GM12873 (cell line): ENCODE measurements at regions not wholly inside any gene's neighbourhood (a gene's known extent, or its start where the extent isn't known, plus 50 kb on each side); places are given as distances from the start of the nearest gene placed in this dataset.

ENCODE experiments used
- TF ChIP-seq, protein P1 (sequence below): IDR thresholded peaks from 2 replicates; pipeline ENCODE4 v1.5.1; 2012; ENCODE audit warnings: low read depth, mild to moderate bottlenecking, moderate library complexity, low read length, control low read depth; ENCODE audit not compliant: insufficient read depth; ENCODE audit errors: missing control alignments

DNA sequence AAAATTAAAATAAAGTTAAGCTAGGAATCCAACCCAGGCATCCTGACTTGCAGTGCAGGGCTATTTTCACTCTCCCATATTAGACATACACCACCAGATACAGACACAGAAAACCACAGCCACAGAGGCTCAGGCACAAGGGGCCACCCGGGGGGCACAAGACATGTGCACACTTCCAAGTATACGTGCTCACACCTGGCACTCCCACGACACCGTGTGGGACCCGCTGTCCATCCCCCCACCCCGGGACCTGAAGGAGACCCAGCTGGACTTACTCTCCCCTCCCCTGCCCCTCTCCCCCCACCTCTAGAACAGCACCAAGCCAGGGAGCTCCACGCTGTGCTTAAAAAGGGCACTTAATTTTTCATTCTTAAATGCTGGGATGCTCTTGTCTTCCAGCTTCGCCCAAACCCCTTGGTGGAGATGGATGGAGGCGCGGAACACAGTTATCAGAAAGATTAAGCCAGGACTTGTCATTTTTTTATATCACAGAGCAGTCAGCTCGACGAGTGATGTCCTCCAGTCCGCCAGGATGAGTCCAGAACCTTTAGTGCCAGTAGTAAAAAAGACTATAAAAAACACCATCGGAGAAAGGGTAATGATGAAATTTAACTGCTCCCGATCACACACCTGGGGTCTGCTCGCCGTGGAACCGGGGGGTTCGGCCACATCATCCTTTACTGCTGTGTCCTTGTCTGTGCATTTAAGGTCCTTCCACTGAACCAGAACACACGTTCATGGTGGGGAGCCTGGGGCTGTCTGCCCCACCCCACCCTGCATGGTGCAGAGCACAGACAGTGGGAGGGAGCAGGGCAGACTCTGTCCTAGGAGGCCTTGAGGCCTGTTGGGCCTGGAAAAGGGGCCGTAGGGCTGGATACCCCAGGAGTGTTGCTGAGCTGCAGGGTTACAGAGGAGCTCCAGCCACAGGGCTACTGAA, 73.3 kb upstream of the LHX1 start:
- TF ChIP-seq, protein P1, sequence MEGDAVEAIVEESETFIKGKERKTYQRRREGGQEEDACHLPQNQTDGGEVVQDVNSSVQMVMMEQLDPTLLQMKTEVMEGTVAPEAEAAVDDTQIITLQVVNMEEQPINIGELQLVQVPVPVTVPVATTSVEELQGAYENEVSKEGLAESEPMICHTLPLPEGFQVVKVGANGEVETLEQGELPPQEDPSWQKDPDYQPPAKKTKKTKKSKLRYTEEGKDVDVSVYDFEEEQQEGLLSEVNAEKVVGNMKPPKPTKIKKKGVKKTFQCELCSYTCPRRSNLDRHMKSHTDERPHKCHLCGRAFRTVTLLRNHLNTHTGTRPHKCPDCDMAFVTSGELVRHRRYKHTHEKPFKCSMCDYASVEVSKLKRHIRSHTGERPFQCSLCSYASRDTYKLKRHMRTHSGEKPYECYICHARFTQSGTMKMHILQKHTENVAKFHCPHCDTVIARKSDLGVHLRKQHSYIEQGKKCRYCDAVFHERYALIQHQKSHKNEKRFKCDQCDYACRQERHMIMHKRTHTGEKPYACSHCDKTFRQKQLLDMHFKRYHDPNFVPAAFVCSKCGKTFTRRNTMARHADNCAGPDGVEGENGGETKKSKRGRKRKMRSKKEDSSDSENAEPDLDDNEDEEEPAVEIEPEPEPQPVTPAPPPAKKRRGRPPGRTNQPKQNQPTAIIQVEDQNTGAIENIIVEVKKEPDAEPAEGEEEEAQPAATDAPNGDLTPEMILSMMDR, result no peak

DNA sequence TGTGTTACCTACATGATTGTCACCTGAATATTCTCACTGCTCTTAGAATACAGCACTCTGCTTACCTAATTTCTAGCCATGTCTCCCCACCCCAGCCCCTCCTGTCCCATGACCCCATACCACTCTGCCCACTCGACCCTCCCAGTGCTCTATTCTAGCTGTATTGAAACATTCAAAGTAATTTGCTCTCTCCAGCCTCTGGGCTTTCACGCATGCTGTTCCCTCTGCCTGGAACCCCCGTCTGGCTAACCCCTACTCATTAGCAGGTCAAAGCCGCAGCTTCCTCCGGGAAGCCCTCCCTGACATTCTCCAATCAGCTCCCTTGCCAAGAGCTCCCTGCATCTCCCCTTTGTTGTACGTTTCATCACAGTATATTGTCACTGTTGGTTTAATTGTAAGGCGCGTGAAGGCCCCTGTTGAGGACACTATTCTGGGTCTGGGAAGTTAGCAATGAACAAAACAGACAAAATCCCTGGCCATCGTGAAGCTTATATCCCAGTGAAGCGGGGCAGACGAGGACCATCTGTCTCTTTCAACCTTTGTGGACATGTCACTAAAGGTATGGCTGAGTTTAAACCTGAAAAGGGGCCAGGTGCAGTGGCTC, 72.3 kb upstream of the LHX1 start:
- TF ChIP-seq, protein P1, result no peak

DNA sequence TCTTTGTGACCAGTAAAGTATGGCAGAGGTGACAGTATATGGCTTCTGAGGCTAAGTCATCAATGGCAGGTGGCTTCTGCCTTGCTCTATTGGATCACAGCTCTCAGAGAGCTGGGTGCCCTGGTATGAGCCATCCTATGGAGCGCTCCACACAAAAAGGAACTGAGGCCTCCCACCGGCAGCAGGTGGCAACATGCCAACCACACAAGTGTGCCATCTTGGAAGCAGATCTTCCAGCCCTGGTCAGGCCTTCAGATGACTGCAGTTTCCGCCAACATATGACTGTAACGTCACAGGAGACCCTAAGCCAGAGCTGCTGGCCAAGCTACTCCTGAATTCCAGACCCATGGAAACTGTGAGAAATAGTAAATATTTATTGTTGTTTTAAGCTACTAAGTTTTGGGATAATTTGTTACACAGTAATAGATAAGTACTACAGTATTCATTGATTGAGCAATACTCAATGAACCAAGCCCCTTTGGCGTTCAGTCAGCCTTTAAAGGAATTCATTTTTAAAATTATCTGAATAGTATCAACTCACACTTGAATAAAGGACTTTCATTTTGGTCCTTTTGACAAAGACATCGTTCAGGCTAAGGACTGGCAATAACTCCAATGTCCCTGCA, 69.4 kb upstream of the LHX1 start:
- TF ChIP-seq, protein P1, result no peak

DNA sequence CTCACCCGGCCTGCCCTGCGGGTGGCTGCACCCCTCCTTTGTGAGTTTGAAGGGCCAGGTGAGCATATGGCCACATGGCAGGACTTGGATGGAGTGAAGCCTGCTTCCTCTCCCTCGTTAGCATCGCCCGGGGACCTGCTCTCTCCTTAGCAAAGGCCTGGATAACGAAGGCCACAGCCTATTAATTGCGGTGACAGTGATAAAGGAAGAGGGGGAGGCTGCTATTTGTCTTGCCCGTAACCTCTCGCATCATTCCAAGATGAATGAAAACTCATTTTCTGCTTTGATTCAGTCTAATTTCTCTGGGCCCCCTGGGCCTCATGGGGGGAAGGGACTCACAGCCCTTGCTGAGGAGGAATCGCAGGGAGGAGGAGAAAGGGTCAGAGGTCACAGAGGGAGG, 68.5 kb upstream of the LHX1 start:
- TF ChIP-seq, protein P1, result no peak

DNA sequence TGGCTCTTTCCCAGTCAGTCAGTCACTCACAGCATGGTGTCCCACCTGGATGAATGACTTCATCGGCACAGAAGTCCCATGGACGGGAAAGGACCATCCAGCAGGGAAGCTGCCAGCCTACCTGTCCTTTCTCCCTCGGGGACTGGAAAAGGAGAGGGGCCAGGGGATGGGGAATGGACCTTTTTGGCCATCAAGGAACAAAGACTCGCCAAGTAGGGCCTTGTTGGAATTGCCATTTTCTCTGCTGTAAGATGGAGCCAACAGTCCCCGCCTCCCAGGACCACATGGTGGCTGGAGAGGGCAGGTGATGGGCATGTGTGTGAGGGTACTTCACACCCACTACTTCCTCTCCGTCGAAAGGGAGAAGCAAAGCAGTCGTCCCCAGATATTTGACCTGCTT, 67.8 kb upstream of the LHX1 start:
- TF ChIP-seq, protein P1, result no peak

DNA sequence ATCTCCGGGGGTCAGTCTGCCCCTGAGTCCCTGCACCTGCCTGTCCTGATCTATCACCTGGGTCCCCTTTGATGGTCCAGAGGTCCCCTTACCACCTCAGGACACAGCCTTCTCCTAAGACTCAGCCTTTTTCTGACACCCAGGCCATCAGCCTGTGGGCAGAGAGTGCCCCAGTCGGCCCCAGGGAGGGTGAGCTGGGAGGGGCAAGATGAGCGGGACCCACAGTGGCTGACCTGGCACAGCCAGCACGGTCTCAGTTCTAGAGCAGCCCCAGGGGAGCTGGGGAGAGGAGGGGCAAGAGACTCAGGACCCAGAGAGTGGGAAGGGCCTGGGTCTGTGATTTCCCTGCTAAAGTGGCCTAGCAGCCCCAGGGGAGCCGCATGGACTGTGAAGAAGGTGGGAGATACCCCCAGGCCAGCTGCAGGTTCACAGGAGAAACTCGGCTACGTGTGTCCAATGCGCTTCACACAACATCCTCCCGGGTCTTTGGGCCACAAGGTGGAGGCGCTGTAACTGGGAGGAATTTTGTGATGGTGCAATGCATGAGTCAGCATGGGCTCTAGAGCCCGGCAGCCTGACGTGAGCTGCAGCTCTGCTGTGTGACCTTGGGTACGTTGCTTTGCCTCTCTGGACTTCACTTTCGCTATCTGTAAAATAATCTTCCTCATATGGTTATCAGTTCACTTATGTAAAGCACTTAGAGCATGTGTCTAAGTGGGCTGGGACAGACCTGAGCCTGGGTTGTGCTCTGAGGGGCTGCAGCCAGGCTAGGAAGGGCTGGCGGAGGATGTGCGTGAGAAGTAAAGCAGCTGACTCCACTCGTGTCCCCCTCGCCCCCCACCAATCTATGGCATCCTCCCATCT, 67.2 kb upstream of the LHX1 start:
- TF ChIP-seq, protein P1, result no peak
